Colon (tissue), 2 donors: ENCODE measurements at regions not wholly inside any gene's neighbourhood (a gene's known extent, or its start where the extent isn't known, plus 50 kb on each side); places are given as distances from the start of the nearest gene placed in this dataset.

Experiments
- FAIRE-seq: peaks from 2 replicates; lab custom pipeline; 2012; peaks lifted over from hg19 to GRCh38; lab: Jason Lieb, UNC
- donor health status: control.
- donor health status: control.

DNA sequence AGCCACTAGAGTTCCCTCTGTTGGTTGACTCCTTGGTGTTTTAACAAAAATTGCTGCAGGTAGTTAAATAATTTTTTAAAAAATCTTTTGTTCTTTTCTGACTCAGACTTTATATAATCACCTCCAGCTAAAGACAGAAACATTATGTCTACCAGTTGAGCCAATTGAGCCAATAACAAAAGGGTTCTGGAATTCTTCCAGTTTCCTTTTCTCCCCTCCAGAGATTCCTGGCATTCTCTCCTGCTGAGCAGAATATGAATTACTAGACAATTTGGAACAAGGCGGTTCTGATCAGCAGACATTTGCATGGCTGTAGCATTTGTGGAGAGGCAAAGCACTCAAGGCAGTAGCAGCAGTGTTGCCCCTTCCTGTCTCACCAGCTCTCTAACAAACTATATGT lies 144.0 kb upstream of the SLC35B3 start:
- no peak for FAIRE-seq

DNA sequence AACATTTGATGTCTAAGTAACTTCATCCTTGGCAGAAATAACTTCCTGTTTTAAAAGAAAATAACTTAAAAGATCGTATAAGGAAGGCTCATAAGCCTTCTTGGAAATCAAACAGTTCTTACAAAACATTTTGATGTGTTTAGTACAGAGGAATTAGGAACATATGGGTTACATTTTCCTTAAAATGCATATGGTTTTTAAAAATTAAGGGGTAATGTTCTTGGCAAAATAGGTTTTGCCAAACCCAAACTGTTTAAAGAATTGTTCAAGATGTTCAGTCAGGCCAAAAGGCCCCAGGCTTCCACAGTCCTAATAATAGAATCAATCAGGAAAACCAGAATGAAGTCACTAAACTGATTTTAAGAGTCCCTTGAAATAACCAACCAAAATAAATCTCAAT lies 142.7 kb upstream of the SLC35B3 start:
- no peak for FAIRE-seq

DNA sequence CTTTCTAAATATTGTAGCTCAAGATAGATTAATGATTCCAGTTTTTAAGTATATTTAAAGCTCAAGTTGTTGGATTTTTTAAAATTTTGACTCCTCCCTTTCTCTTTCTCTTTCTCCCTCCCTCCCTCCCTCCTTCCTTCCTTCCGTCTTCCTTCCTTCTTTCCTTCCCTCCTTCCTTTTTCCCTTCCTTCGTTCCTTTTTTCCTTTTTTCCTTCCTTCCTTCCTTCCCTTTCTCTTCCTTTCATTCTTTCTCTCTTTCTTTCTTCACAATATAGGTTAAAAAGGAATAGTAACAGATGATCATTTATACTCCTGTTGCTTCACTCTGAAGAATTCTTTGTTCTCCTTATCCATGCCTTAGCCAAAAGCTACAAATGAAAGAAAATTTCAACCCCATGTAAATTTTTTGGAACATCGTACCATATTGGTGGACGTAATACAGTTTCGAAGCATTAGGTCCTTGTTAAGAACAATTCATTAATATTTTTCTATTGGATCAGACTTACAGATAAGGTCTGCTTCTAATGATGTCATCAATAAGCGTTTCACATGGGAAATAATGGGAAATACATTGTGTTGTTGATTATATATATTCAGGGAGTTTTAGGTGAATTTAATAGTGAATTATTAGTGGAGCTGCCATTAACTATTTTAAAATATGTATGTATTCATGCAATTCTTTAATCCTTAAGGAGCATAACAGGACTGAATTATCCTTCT lies 139.6 kb upstream of the SLC35B3 start:
- no peak for FAIRE-seq

DNA sequence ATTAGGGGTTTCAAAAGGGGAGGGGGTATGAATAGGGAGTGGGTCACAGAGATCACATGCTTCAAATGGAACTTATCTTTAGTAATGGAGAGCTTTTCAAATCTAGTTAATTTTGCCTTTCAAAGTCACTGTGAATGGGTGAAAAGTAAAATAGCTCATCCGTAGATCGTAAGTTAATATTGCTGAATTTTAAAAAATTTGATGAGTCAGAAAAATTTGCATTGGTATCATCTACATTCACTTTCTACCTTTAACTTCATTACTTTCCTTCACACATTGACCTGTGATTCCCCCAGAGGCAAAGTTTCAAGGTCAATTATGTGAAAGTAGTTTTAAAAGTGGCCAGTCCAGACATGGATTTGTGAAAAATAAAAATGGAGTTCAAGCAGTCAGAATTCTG lies 139.0 kb upstream of the SLC35B3 start:
- no peak for FAIRE-seq

DNA sequence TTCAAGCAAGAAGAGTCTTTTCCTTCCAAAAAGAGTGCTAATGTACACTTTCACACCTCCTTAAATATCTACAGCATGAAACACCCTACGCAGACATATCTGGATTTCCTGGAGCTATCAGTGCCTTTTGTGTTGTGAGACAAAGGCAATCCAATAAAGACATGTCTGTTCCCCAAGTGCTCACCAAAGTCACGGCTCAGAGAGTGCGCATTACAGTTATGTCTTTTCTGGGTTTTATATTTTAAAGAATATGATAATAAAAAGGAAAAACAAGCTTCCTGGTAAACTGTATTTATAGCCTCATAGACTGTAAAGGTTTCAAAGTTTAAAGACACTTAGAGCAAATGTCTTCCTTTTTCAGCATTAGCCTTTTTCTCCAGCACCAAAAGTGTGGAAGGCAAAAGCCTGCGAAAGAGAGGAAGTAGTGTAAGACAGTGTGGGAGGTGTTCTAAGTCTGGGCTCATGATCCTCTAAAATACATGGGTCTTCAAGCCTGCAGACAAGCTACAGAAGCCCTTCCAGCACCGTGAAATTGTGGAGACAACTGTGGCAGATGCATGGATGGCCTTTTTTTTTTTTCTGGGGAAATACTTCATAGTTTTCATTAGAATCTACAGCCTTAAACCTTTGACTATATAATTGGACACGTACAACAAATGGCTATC lies 135.0 kb upstream of the SLC35B3 start:
- no peak for FAIRE-seq

DNA sequence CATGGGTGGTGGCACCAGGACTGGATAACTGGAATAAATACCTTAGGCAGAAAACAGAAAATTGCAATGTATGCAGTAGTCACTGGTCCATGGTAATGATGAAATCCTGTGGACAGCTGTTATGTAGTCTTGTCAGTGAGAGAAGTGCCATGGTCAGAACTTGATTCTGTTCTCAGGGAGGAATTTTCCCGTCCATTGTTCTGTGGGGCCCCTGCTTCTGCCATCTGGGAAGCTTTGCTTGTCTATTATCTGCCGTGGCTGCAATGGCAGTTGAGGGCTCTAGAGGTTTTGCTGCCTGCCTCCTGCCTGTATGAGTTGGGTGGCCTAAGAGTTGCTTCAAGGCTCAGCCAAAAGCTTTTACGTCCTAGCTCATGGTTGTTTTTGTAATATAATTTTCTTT lies 126.8 kb upstream of the SLC35B3 start:
- FAIRE-seq, result no peak

DNA sequence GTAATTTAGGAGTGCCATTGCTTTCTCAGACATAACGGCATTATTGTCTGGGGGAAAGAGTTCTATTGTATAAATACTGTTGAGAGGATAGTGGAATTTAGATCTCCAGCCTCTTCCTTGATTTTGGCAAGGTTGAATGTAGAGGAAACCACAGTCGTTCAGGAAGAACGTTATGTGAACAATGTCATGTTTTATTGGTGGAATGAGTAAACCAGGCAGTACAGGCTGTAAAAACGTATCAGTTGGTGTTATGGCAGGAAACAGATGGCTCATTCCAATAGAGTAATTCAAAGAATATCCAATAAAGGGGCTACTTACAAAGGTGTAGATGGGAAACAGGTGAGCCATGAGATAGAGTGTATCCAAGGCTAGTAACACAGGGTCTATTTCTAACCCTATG lies 123.6 kb upstream of the SLC35B3 start:
- FAIRE-seq, result no peak

DNA sequence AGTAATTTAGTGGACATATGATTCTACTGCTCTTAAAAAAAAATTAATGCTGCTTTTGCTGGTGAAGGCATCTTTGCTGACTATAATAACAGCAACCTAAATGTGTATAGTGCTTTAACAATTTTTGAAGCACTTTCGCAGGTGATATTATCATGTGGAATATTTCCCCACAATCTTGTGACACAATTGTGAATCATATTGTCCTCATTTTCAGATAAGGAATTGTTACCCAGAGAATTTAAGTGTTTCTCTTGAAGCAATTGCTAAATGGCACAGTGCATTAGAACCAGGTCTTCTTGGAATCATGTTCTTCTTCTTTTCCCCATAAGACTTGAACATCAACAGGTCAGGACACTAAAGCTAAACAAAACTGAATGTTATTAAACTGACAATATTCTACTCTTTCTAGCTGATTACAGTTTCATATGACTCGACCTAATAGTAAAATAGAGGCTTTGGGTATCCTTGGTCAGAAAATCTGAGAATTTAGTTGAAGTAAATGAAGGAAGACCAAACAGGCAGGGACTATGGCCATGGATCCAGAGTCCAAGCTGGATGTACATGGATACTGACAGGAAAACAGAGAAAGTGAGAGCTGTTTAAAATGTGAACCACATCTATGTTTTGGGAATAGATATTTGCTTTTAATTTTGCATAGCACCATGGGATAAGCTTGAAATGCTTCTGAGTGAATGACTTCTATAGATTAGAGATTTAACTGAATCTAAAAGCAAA lies 121.8 kb upstream of the SLC35B3 start:
- FAIRE-seq, result no peak

DNA sequence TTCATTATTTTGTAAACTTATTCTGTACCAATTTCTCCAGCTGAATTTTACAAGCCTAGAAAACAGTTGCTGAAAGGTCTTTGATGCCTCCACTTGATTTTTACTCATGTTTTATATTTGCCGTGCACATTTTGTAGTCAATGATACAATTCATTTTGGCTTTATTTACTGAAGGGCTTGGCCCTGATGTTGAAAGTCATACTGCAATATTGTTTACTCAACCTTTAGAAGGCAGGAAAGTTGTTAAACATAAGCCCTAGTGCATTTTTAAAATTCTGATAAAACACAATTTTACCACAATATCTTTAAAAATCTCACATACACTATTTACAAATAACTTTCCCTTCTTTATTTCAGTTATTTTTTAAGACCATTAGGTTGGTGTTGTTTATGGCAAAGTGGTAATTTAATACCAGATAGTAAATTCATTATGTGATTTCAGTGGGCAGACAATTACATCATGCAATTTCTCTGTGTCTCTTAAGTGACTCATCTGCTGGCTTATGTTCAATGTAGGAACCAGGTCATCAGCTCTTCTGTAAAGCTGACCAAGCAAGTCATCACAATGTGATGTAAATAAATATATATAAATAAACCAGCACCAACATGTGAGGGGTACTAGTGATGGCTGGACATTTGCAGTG lies 121.1 kb upstream of the SLC35B3 start:
- no peak for FAIRE-seq

DNA sequence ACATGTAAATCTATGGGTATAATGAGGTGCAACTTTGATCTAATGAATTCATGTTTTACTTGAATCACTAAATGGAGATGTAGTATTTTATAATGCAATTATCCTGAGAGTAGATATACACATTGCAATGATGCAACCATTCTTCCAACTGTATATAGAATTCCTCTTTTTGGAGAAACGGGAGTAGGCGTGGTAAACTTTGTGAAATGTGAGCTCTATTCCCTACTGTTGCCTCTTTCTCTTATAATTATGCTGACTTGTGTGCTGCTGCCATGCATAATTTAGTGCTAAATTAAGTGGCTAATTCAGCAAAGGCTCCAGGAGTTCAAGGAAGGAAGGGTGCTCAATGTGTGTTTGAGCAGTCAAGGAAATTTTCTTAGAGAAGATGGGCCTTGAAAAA lies 116.6 kb upstream of the SLC35B3 start:
- FAIRE-seq, result no peak

DNA sequence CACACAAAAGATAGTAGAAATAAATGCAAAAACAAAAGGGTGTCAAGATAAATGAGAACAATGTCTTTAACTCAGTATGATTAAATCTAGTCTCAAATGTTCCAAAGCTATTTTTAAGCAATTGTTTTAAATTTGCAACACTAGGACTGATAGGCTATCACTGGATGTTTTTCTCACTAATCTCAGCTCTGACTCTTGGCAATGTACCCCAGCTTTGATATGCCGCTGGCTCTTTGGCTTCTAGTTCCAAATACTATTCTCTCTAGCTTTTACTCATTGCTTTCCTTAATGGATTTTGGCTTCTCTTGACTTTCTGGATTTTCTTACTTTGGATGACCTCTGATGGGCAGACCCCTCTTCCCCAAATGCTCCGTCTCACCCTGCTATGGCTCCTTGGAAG lies 116.0 kb upstream of the SLC35B3 start:
- no peak for FAIRE-seq

DNA sequence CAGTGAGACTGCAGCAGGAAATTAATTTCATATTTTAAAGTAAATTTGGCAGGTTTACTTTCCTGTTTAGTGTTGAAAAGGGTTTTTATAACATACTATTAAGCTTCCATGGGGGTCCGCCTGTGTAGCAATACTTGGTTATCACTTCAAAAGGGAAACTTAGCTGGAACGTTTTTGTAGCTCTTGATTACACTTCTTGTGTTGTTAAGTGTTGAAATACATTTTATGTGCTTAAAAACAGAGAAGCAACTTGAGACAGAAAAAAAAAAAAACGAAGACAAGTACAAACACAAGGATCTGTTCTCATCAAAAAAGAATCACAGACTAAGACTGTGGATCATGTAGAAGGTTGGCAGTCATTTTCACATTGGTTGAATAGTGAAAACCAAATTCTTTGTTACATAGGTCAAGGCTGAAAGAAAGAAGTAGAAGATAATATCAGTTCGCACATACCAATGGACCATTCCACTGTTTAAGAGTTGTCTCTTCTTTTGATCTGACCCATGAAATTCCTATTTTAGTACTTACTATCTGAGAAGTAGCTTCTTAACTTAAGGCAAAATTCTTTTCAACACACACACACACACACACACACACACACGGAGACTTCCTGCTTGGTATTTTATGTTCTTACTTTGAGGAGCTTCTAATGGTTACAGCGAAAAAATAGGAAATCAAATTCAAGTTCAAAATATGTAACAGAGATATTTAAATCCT lies 113.9 kb upstream of the SLC35B3 start:
- FAIRE-seq, result no peak

DNA sequence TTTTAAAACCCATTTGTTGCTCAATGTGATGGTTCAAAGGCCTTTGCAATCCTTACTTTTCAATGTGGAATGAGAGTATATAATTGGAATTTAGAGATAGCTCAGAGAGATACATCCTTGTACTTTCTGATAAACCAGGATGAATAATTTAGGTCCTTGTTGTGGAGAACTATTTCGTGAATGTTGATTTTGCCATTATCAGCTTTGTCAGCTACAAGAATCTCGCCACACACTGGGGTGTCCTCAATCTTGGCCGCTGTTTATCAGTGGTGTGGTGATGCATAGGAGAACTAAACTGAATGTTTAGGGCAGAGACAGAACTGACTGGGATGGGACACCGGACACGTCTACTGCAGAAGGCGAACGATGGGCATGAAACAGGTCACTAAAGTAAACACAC lies 111.2 kb upstream of the SLC35B3 start:
- FAIRE-seq, result no peak

DNA sequence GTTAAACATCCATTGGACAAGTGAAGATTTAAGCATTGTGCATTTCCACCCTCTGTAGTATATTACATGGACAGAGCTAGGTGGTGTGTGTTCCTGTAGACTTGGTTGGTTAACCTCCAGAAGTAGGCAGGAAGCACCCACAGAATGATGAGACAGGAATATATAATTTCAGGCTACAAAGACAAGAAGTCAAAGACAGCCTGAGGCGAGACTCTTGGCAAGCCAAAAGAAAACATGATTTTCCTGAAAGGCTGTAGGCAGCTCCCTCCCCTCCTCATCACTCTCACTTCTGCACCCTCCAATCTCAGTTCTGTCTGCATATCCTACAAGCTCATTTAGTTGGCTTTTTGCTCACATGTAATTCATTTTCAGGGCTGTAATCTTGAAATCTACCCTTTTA lies 110.0 kb upstream of the SLC35B3 start:
- FAIRE-seq, result no peak

DNA sequence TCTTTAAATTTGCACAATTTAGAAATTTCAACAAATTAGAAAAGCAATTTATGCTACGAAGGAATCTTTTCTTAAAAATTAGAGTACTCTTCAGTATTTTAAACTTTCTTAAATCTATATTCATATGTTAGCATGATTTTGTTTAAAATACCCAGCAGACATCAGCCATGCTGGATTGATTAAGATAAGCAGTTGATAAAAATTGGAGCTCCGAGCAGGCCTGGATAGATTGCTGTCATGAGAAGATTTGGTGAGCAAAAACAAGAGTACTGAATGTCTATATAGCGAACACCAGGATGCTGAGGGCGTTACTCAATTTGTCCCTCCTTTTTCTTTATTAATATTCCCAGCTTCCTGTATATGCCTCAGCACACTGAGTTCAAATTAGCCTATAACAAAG lies 108.4 kb upstream of the SLC35B3 start:
- no peak for FAIRE-seq

DNA sequence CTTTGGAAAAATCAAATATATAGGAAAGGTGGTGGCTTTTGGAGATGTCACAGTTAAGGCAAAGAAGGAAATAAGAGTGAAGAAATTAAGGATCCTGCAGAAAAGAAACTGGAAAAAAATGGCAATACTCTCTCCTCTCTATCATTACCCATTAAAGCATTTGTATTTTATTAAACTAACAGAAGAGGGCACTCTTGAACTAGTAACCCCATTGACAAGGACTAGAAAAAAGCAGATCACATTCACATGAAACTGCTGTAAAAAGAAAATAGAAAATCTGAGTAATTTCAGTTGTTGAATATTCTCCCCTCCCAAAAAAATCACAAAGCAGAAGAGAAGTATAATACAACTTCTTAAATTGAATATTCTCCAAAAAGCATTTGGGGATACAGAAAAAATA lies 104.1 kb upstream of the SLC35B3 start:
- peak; percentile 28 for FAIRE-seq

DNA sequence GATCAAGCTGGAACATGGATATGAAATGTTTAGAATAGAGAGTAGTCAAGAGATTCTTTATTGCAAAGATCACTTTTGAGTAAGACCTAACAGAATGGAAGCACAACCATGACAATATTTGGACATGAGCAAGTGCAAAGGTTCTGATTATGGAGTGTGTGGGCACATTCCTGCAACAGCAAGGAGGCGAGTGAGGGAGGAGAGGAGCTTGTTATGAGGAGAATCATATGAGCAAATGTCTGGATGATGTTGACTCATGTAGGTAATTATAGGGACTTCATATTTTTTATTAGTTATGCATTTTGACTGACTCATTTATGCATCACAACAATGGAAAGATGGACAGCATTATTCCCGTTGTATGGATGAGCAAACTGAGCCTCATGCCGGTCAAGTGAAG lies 100.8 kb upstream of the SLC35B3 start:
- FAIRE-seq, result no peak

DNA sequence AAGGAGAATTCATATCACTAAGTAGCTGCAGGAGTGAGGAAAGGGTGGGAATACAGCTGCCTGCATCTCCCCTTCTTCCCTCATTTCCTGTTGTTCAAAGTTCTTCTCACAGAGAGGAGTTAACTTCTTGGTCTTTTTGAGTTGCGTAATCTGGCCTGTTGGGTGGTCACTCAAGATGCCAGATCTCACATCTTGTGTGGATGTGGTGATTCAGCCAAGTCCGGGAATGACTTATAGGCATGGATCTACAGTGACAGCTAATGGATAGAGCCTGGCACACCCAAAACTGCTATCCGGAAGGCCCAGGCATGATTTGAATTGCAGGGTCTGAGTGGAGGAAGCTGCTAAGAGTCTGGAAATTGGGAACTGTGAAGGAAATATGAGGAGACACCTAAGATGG lies 100.2 kb upstream of the SLC35B3 start:
- no peak for FAIRE-seq

DNA sequence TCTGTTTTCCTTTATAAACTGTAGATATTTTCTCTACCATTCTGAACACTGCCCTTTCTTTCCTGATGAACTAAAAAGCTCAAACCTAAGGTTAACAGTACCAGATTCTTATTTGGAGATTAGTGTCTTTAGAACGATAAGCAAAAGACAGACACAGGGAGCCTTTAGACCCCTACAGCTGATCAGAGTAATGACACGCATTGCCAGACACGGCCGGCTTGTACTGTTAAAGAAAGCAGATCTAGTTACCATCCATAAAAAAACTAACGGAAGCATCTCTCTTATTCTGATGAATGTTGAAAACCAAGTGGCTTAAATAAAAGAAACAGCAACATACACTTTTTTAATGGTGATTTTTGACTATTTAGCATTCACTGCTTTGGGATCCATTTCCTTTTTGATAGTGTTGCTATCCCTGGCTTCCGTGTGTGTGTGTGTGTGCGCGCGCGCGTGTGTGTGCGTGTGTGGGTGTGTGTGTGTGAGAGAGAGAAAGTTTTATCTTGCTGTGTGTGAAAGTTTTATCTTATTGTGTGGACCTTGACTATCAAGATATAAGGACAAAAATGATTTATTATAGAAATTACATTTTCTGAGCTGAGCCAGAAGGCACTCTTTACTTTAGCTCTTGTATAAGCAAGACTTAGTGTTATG lies 95.6 kb upstream of the SLC35B3 start:
- FAIRE-seq, result no peak

DNA sequence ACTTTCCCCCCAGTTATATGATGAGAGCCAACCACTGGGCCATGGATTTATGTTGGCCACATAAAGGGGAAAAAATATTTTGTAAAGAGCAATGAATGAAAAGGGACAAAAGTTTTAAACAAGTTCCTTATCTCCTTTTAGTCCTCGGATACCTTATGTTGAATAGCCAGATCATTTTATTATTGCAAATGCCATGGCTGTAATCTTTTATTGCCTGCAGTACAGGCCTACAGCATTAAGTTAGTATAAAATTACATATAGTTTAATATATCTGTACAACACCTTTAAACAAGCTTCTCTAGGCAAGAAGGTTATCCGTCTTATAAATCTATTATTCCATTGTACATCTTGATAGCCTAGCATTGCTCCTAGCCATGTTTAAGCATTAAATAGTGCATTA lies 93.9 kb upstream of the SLC35B3 start:
- no peak for FAIRE-seq

DNA sequence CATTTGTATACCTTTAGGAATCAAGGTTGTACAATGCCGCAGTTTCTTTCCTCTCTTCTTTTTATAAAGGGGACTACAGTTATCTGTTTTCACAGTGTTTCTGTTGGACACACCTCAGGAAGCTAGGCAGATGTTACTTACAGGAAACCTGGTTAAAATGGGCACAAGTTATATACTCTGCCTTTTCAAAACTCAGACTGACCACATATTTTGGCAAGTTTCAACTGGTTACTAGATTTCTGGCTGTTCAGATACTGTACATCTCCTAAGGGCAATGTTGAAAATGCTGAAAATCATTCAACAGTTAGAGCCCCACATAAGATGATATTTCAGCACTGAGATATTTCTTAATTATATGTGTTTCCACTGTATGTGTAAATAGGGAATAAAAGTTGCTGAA lies 92.5 kb upstream of the SLC35B3 start:
- no peak for FAIRE-seq

DNA sequence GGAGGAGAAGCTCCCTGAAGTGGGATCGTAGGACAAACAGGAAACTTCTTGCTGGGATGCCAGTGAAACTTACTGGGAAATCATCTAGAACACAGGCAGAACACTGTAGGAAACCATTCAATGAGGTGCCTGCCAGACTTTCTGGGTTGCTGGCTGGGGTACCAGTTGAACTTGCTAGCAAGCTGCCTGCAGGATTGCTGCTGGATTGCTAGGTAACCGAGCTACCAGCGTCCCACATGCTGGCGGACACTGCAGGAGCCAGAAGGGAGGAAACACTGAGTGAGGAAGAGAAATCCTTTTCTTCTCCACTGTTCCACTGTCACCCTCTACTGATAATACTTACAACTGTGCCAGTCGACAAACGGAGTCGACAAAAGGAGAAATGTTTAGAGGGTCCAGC lies 91.3 kb upstream of the SLC35B3 start:
- no peak for FAIRE-seq
